ENCODE measurements at regions not wholly inside any gene's neighbourhood (a gene's known extent, or its start where the extent isn't known, plus 50 kb on each side); places are given as distances from the start of the nearest gene placed in this dataset.

DNA sequence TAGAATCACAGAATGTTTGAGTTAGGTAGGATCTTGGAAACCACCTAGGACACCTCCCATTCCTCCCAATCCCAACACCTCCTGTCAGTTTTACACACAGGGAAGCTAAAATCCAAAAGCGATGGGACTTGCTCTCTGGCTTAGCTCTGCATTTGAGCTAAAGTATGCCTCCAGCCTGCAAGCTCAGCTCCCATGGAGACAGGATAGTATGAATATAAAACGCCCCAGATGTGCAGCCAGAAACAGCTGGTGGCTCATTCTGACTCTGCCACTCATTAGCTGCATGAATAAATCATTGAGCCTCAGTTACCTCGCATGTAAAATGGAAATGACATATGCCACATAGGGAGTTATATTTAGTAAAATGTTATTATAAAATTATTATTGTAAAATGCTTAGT, 336.0 kb downstream of the SUCLA2 start:
- Mint-ChIP-seq H3K27me3 (no peaks in the 10 kb centered on the region), H3K4me3 (no peak overlapping the region), H3K4me1 (ENCODE audit: low read depth) (no peaks in the 10 kb centered on the region), H3K9me3 (no peaks in the 10 kb centered on the region), H3K36me3 (ENCODE audit: low read depth) (no peaks in the 10 kb centered on the region), H3K27ac (no peak overlapping the region)
- intact Hi-C loops (cut with micrococcal nuclease): no loop called here

DNA sequence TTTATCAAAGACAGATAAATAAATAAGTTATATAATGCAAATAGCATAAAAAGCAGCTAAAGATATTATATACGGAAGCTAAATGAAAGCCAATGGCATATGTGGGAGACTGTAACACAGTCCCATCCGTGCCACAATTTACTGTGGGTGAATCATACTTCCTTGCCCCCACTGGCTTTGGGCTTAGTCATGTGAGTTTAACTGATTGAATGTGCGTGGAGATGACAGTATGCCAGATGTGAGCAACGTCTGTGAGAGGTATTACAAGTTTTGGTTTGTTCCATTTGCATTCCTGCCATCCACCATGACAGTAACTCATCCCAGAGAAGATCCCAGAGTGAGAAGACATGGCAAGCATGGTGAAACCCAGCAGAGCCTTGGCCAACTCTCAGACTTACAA, 340.0 kb downstream of the SUCLA2 start:
- H3K9me3 Mint-ChIP-seq: no peaks in the 10 kb centered on the region

DNA sequence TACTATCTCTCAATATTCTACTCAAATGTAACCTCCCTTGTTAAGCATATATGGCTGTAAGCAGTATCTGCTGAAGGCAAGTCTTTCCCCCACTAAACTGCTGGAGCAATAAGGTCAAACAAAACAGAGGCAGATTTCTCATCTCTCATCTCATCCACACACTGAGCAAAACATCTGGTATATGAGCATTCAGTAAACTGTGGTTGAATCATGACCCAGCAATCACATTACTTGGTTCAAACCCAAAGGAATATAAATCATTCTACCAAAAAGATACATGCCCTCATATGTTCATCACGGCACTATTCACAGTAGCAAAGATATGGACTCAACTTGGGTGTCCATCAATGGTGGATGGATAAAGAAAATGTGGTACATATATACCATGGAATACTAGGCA, 344.4 kb downstream of the SUCLA2 start:
- Mint-ChIP-seq H3K4me1 (ENCODE audit: low read depth) (peaks cover 4% of the 10 kb centered on the region), H3K4me3 (no peak overlapping the region), H3K27ac (no peak overlapping the region), H3K36me3 (ENCODE audit: low read depth) (no peaks in the 10 kb centered on the region), H3K27me3 (peaks cover 1% of the 10 kb centered on the region), H3K9me3 (no peaks in the 10 kb centered on the region)
- intact Hi-C loops (cut with micrococcal nuclease): no loop called here

More for the DNA sequence above, 340.0 kb downstream of the SUCLA2 start:
- Mint-ChIP-seq H3K36me3 (ENCODE audit: low read depth) (no peaks in the 10 kb centered on the region), H3K27ac (no peak overlapping the region), H3K4me3 (no peak overlapping the region), H3K4me1 (ENCODE audit: low read depth) (no peaks in the 10 kb centered on the region), H3K27me3 (peaks cover 1% of the 10 kb centered on the region)
- intact Hi-C loops (cut with micrococcal nuclease): no loop called here

DNA sequence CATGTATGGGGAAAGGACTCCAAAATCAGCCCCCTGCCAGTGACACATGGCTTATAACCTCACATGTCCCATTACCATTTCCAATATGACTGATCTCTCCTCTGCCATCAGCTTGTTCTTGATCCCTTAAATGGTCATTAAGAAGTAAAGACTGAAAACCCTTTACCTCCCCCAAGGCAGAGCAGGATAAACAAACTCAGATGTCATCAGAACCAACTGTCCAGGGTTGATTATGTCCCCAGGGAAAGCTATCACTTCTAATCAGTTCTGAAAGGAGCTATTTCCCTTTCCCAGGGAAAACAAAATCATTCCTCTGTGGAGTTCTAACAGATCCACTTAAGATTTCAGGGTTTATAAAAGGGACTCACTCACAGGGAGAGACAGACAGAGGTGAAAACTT, 350.9 kb downstream of the SUCLA2 start:
- Mint-ChIP-seq H3K4me3 (no peak overlapping the region), H3K4me1 (ENCODE audit: low read depth) (peaks cover 4% of the 10 kb centered on the region), H3K36me3 (ENCODE audit: low read depth) (no peaks in the 10 kb centered on the region), H3K27me3 (no peaks in the 10 kb centered on the region), H3K9me3 (no peaks in the 10 kb centered on the region), H3K27ac (no peak overlapping the region)
- intact Hi-C loops (cut with micrococcal nuclease): no loop called here

DNA sequence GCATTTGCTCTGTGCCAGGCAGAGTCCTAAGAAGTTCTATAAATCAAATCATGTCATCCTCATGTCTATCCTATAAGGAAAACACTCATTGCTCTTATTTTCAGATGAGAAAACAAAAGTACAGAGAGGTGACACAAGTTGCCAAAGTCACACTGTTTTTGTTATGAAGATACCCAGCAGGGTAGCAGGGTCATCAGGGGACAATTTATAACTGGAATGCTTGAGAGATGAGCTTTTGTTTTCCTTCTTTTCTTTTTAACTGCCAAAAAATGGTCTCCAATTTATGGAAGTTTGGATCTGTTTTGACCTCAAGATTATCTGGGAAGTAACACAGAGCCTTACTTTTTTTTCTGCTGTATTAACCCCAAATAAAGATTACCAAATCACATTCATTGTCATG, 354.1 kb downstream of the SUCLA2 start:
- H3K4me1 Mint-ChIP-seq (ENCODE audit: low read depth): no peaks in the 10 kb centered on the region
- H3K27ac Mint-ChIP-seq: no peak overlapping the region
- no peaks in the 10 kb centered on the region for H3K36me3 Mint-ChIP-seq (ENCODE audit: low read depth)
- intact Hi-C loops (cut with micrococcal nuclease): no loop called here
- no peaks in the 10 kb centered on the region for H3K27me3 Mint-ChIP-seq
- no peaks in the 10 kb centered on the region for H3K9me3 Mint-ChIP-seq
- no peak overlapping the region for H3K4me3 Mint-ChIP-seq

DNA sequence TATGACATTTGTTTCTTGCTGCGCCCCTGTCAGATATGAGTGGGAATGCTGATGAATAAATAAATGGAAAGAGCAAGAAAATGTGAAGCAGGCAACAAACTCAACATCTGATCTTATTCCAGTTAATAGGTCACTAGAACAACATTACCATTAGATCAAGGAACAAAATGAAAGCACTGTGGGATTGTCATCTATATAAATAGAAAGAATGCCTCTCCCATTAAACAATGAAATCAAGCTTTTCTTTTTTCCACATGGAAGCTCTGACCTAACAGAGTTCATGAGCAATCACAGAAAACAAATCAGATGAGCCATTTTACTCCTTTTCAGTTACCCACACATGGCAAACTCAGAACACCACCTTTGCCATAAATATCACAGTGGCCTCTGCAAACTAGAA, 354.8 kb downstream of the SUCLA2 start:
- intact Hi-C loops (cut with micrococcal nuclease): no loop called here
- no peaks in the 10 kb centered on the region for H3K9me3 Mint-ChIP-seq
- H3K27me3 Mint-ChIP-seq: no peaks in the 10 kb centered on the region
- no peak overlapping the region for H3K4me3 Mint-ChIP-seq
- H3K36me3 Mint-ChIP-seq (ENCODE audit: low read depth): no peaks in the 10 kb centered on the region
- H3K4me1 Mint-ChIP-seq (ENCODE audit: low read depth): no peaks in the 10 kb centered on the region
- H3K27ac Mint-ChIP-seq: no peak overlapping the region

DNA sequence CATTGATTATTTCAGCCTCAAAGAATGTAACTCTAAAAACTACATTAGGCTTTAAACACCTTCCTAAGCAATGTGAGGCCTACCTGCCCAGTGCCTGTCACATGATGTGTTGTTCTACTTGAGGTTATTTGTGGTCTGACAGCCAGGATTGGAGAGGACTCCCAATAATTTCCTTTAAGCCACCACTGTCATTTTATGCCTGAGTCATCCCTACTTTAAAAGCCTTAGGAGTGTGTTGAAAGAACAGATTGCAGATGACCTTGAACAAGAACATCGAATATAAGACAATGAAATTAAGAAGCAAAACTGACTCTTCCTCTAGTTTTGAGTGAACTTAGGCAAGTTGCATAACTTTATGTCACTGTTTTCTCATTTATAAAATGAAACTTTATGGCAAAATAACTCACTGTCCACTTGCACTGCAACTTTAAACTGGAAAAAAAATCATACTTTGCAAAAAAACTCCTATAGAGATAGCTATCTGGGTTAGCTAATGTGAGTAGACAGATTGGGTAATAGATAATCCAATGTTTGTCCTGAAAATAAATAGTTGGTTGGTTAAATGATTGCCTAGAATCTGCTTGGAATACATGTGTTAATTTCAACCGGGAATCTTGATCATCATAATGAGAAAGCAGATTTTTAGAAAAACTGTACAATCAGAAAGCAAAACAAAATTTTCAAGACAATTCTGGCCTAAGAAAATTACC, 361.2 kb downstream of the SUCLA2 start:
- Mint-ChIP-seq H3K4me1 (ENCODE audit: low read depth) (no peaks in the 10 kb centered on the region), H3K9me3 (peaks cover 27% of the 10 kb centered on the region), H3K27me3 (no peaks in the 10 kb centered on the region), H3K27ac (no peak overlapping the region), H3K36me3 (ENCODE audit: low read depth) (no peaks in the 10 kb centered on the region), H3K4me3 (no peak overlapping the region)
- intact Hi-C loops (cut with micrococcal nuclease): no loop called here

DNA sequence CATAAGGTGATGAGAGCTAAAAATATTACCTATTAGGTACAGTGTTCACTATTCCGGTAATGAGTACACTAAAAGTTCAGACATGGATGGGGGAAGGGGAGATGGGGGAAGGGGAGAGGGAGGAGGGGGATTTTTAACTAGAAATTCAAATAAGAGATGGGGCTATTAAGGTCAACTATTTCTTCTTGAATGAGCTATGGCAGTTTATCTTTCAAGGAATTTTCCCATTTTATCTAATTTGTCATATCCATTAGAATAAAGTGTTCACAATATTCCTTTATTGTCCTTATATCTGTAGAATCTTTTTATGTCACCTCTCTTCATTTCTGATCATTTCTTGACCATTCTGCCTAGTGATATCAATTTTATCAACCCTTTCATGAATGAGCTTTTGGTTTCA, 362.4 kb downstream of the SUCLA2 start:
- intact Hi-C loops (cut with micrococcal nuclease): no loop called here
- H3K27me3 Mint-ChIP-seq: no peaks in the 10 kb centered on the region
- no peak overlapping the region for H3K4me3 Mint-ChIP-seq
- H3K27ac Mint-ChIP-seq: no peak overlapping the region
- H3K4me1 Mint-ChIP-seq (ENCODE audit: low read depth): no peaks in the 10 kb centered on the region
- H3K9me3 Mint-ChIP-seq: peaks cover 39% of the 10 kb centered on the region
- no peaks in the 10 kb centered on the region for H3K36me3 Mint-ChIP-seq (ENCODE audit: low read depth)

DNA sequence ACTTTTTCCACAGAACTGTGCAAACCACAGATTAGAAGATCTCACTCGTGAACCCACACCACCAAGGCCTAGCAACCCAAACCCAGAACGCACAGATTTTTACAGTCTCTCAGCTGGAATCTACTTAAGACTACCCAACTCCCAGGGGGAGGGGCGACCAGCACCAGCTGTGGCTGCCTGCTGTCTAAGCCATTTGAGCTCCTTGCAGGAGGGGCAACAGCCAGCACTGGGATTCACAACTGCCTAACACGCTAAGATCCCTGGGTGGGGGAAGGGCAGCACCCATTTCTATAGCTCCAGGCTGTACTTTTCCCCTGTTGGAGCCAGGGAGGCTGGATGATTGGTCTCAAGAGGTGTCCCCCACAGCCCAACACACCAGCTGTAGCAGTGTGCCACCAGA, 368.8 kb downstream of the SUCLA2 start:
- no peaks in the 10 kb centered on the region for H3K27me3 Mint-ChIP-seq
- no peaks in the 10 kb centered on the region for H3K36me3 Mint-ChIP-seq (ENCODE audit: low read depth)
- intact Hi-C loops (cut with micrococcal nuclease): no loop called here
- H3K4me1 Mint-ChIP-seq (ENCODE audit: low read depth): no peaks in the 10 kb centered on the region
- no peak overlapping the region for H3K27ac Mint-ChIP-seq
- H3K4me3 Mint-ChIP-seq: no peak overlapping the region
- H3K9me3 Mint-ChIP-seq: peaks cover 53% of the 10 kb centered on the region

DNA sequence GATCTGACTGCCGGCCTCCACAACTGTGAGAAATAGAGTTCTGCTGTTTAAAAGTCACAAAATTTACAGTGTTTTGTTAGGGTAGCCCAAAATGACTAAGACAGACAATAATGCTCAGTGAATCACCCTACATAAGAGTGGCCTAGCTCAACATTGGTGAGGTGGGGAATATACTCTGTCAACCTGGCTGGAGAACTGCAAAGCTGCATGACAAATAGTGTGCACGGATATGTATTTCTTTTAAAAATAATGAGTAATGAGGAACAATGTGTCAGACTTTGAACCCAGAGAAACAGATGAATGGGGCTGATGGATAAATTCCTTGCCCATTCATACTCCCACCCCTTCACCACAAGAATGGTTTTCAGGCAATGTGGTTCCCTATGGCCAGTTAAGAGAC, 372.4 kb downstream of the SUCLA2 start:
- intact Hi-C loops (cut with micrococcal nuclease): no loop called here
- H3K9me3 Mint-ChIP-seq: peaks cover 16% of the 10 kb centered on the region
- H3K27me3 Mint-ChIP-seq: peaks cover 1% of the 10 kb centered on the region
- H3K4me3 Mint-ChIP-seq: no peak overlapping the region
- no peaks in the 10 kb centered on the region for H3K4me1 Mint-ChIP-seq (ENCODE audit: low read depth)
- H3K27ac Mint-ChIP-seq: no peak overlapping the region
- H3K36me3 Mint-ChIP-seq (ENCODE audit: low read depth): no peaks in the 10 kb centered on the region

DNA sequence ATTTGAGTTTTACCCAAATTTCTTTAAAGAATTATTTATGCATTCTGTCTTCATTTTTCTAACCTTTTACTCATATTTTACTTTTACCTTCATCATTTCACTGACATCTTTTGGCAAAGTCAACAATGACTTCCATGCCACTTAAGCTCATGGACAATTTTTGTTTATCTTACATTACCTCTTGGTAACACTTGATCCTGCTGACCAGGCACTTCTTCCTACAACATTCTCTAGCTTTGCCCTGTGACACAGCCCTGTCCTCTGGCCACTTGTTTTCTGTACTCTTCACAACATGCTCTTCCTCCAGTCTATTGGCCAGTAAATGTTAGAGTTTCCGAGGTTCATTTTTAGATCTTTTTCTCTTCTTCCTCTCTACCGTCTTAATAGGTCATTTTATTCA, 377.2 kb downstream of the SUCLA2 start:
- H3K4me1 Mint-ChIP-seq (ENCODE audit: low read depth): no peaks in the 10 kb centered on the region
- H3K27ac Mint-ChIP-seq: no peak overlapping the region
- peaks cover 6% of the 10 kb centered on the region for H3K9me3 Mint-ChIP-seq
- peaks cover 7% of the 10 kb centered on the region for H3K27me3 Mint-ChIP-seq
- H3K4me3 Mint-ChIP-seq: no peak overlapping the region
- intact Hi-C loops (cut with micrococcal nuclease): no loop called here
- no peaks in the 10 kb centered on the region for H3K36me3 Mint-ChIP-seq (ENCODE audit: low read depth)

DNA sequence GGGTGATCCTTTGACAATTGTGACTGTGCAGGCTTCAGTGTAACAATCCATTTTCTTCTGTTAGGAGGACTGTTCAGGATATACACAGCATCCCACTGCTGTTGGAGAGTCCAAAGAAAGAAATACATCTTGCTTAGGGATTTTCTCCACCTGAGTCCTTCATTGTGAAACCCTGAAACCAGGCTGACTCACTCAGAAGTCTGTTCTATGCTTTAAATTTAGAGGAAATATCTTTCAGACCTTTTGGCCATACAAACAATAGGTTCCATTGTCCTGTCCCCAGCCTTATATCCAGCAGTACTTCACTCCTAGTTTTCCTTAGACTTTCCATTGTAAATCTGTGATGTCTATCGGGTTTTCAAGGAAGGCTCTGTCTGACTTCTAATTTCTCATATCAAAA, 379.1 kb downstream of the SUCLA2 start:
- H3K27me3 Mint-ChIP-seq: peaks cover 9% of the 10 kb centered on the region
- H3K4me1 Mint-ChIP-seq (ENCODE audit: low read depth): no peaks in the 10 kb centered on the region
- no peaks in the 10 kb centered on the region for H3K36me3 Mint-ChIP-seq (ENCODE audit: low read depth)
- H3K4me3 Mint-ChIP-seq: no peak overlapping the region
- intact Hi-C loops (cut with micrococcal nuclease): no loop called here
- no peak overlapping the region for H3K27ac Mint-ChIP-seq
- peaks cover 16% of the 10 kb centered on the region for H3K9me3 Mint-ChIP-seq

DNA sequence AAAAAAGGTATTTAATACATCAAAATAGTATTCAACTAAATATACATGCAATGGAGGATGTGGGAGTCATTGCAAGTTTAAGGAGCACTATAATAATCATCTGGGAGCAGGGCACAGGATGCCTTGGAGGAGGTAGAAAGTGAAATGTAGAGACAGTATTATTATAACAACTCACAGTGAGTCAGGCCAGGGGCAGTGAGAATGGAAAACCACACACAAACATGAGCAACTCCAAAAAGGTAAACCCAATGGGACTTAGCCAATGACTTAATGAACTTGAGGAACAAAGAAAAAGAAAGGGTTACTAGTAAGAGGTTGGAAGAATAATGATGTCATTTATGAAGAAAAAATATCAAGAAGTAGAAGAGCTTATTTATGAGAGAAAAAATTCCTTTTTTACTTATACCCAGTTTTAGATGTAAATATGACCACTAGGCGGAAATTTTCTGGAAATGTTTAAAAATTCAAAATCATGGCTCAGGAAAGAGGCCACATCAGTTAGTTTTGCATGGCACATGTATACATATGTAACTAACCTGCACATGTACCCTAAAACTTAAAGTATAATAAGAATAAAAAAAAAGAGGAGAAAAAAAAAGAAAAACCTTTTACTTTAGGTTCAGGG, 389.3 kb downstream of the SUCLA2 start:
- H3K36me3 Mint-ChIP-seq (ENCODE audit: low read depth): no peaks in the 10 kb centered on the region
- no peaks in the 10 kb centered on the region for H3K27me3 Mint-ChIP-seq
- H3K27ac Mint-ChIP-seq: no peak overlapping the region
- no peaks in the 10 kb centered on the region for H3K9me3 Mint-ChIP-seq
- intact Hi-C loops (cut with micrococcal nuclease): no loop called here
- H3K4me3 Mint-ChIP-seq: no peak overlapping the region
- no peaks in the 10 kb centered on the region for H3K4me1 Mint-ChIP-seq (ENCODE audit: low read depth)

DNA sequence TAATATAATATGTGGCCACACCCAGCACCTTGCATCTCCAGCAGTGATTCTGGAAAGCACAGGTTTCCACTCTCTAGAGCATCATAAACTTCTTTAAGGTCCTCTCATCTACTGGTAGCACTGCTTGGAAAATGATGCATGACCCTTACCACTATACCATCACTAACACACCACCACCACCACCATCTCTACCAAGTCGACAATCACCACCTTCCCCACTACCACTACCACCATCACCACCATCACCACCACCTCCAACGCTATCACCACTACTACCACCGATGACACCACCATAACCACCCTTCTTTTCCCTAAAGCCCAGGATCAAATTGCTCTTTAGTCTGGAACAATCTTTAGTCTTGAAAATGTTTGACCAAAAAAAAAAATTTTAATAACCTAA, 390.4 kb downstream of the SUCLA2 start:
- intact Hi-C loops (cut with micrococcal nuclease): no loop called here
- H3K27me3 Mint-ChIP-seq: no peaks in the 10 kb centered on the region

DNA sequence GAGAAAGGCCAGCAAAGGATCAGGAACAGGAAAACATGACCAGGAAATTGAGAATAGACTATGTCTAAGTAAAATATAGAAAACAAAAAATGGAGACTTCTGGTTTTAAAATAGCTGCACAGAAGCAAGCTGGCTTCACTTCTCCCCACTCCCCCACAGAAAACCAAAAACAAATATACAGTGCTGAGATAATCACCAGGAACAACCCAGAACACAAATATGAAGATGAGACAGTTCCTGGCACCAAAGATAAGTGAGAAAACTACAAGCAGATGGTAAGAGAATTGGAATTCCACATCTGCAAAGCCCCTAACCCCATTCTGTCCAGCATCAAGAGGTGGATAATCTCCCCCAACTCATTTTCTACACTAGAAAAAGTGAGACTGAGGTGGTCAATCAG, 397.7 kb downstream of the SUCLA2 start:
- Mint-ChIP-seq H3K9me3 (peaks cover 11% of the 10 kb centered on the region), H3K36me3 (ENCODE audit: low read depth) (no peaks in the 10 kb centered on the region), H3K27ac (no peak overlapping the region), H3K4me3 (no peak overlapping the region), H3K4me1 (ENCODE audit: low read depth) (no peaks in the 10 kb centered on the region), H3K27me3 (peaks cover 2% of the 10 kb centered on the region)
- intact Hi-C loops (cut with micrococcal nuclease): no loop called here

More for the DNA sequence above, 390.4 kb downstream of the SUCLA2 start:
- Mint-ChIP-seq H3K4me1 (ENCODE audit: low read depth) (no peaks in the 10 kb centered on the region), H3K27ac (no peak overlapping the region), H3K4me3 (no peak overlapping the region), H3K36me3 (ENCODE audit: low read depth) (no peaks in the 10 kb centered on the region), H3K9me3 (no peaks in the 10 kb centered on the region)

Measured in dendritic cell treated with granulocyte-macrophage colony-stimulating factor and Interleukin-4, amounts not matched to agents 40 ng/mL and 50 ng/mL, for 4 days (primary cell).